ENCODE measurements at regions not wholly inside any gene's neighbourhood (a gene's known extent, or its start where the extent isn't known, plus 50 kb on each side); places are given as distances from the start of the nearest gene placed in this dataset.

- H3K4me3 ChIP-seq (ENCODE audit: control insufficient read depth, low read depth, low read length) = no peak overlapping the region
- no peak for DNase-seq (ENCODE audit: low read depth)
- TF ChIP-seq, protein P1, sequence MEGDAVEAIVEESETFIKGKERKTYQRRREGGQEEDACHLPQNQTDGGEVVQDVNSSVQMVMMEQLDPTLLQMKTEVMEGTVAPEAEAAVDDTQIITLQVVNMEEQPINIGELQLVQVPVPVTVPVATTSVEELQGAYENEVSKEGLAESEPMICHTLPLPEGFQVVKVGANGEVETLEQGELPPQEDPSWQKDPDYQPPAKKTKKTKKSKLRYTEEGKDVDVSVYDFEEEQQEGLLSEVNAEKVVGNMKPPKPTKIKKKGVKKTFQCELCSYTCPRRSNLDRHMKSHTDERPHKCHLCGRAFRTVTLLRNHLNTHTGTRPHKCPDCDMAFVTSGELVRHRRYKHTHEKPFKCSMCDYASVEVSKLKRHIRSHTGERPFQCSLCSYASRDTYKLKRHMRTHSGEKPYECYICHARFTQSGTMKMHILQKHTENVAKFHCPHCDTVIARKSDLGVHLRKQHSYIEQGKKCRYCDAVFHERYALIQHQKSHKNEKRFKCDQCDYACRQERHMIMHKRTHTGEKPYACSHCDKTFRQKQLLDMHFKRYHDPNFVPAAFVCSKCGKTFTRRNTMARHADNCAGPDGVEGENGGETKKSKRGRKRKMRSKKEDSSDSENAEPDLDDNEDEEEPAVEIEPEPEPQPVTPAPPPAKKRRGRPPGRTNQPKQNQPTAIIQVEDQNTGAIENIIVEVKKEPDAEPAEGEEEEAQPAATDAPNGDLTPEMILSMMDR (conservative IDR thresholded peaks at IDR 0.05; ENCODE audit: control insufficient read depth, insufficient read depth, low read depth, low read length) = no peak
Observed at GRCh38 chr6:99768166-99768565, 161.5 kb downstream of the PRDM13 start.

- TF ChIP-seq, protein P1 (conservative IDR thresholded peaks at IDR 0.05; ENCODE audit: control insufficient read depth, insufficient read depth, low read depth, low read length) = no peak
- no peak overlapping the region for H3K4me3 ChIP-seq (ENCODE audit: control insufficient read depth, low read depth, low read length)
- no peak for DNase-seq (ENCODE audit: low read depth)
Observed at GRCh38 chr6:99779631-99780555, 173.3 kb downstream of the PRDM13 start.

- TF ChIP-seq, protein P1 (conservative IDR thresholded peaks at IDR 0.05; ENCODE audit: control insufficient read depth, insufficient read depth, low read depth, low read length) = no peak
- no peak for DNase-seq (ENCODE audit: low read depth)
- H3K4me3 ChIP-seq (ENCODE audit: control insufficient read depth, low read depth, low read length) = no peak overlapping the region
Observed at GRCh38 chr6:99780556-99780885, 173.9 kb downstream of the PRDM13 start.

- no peak overlapping the region for H3K4me3 ChIP-seq (ENCODE audit: control insufficient read depth, low read depth, low read length)
- TF ChIP-seq, protein P1 (conservative IDR thresholded peaks at IDR 0.05; ENCODE audit: control insufficient read depth, insufficient read depth, low read depth, low read length) = no peak
- DNase-seq (ENCODE audit: low read depth) = no peak
Observed at GRCh38 chr6:99789767-99790166, 183.1 kb downstream of the PRDM13 start.

DNA sequence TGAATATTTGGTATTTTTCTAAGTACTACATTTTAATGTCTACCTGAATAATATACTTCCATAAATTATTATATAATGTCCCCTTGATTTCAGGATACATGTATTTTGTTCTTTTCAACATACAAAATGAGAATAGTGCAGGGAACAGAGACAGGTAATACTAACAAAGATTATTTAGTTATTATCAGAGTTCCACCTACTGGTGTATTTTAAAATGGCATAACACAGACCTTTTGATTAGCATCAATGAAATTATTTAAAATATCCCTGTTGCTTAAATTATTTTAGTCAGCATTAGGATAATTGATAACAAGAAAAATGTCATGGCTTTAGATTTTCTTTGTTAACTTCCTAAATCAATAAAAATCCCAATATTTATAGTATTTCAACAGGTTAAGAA lies 184.0 kb downstream of the PRDM13 start:
- TF ChIP-seq, protein P1 (conservative IDR thresholded peaks at IDR 0.05; ENCODE audit: control insufficient read depth, insufficient read depth, low read depth, low read length) = peak; percentile 28
- DNase-seq (ENCODE audit: low read depth) = no peak
- H3K4me3 ChIP-seq (ENCODE audit: control insufficient read depth, low read depth, low read length) = no peak overlapping the region

GRCh38 chr6:99801805-99802204 lies 192.2 kb downstream of the MCHR2 start:
- TF ChIP-seq, protein P1 (conservative IDR thresholded peaks at IDR 0.05; ENCODE audit: control insufficient read depth, insufficient read depth, low read depth, low read length) = no peak
- DNase-seq (ENCODE audit: low read depth) = no peak
- H3K4me3 ChIP-seq (ENCODE audit: control insufficient read depth, low read depth, low read length) = no peak overlapping the region

Measured in fibroblast of mammary gland (primary cell).